Activated T-helper 17 cell treated with anti-CD3 and anti-CD28 coated beads, Interleukin-2, amount 50 U/mL, for 72 hours (primary cell): ENCODE measurements at regions not wholly inside any gene's neighbourhood (a gene's known extent, or its start where the extent isn't known, plus 50 kb on each side); places are given as distances from the start of the nearest gene placed in this dataset.
"Not testable (repeated sequence)": the region's sequence is repeated elsewhere in the genome, so short reads cannot be mapped to it uniquely, and the experiment has no call there.

Source experiments
- ATAC-seq: fragments of 150-1000 bp; cut with Tn5 transposase; replicated peaks from 2 replicates; pipeline ENCODE4 v1.10.0; 2021; ENCODE audit warnings: mild to moderate bottlenecking, moderate library complexity
- H3K27ac Mint-ChIP-seq: one replicate; pipeline ENCODE4 v1.8.0; 2022; ENCODE audit warnings: mixed read lengths
- H3K27me3 Mint-ChIP-seq: one replicate; pipeline ENCODE4 v1.8.0; 2022; ENCODE audit warnings: mixed read lengths
- H3K36me3 Mint-ChIP-seq: one replicate; pipeline ENCODE4 v1.8.0; 2022; ENCODE audit warnings: low read depth, mild to moderate bottlenecking, mixed read lengths
- H3K4me1 Mint-ChIP-seq: one replicate; pipeline ENCODE4 v1.8.0; 2022; ENCODE audit warnings: mixed read lengths
- H3K4me3 Mint-ChIP-seq: one replicate; pipeline ENCODE4 v1.8.0; 2022; ENCODE audit warnings: mild to moderate bottlenecking, mixed read lengths
- H3K9me3 Mint-ChIP-seq: one replicate; pipeline ENCODE4 v1.8.0; 2022; ENCODE audit warnings: mixed read lengths

GRCh38 chr19:28322945-28323344, 890.0 kb downstream of the UQCRFS1 start:
- ATAC-seq, result no peak
- Mint-ChIP-seq H3K4me3 (no peak overlapping the region), H3K27me3 (no peaks in the 10 kb centered on the region), H3K4me1 (no peaks in the 10 kb centered on the region), H3K9me3 (peaks cover 4% of the 10 kb centered on the region), H3K36me3 (no peaks in the 10 kb centered on the region), H3K27ac (no peak overlapping the region)

DNA sequence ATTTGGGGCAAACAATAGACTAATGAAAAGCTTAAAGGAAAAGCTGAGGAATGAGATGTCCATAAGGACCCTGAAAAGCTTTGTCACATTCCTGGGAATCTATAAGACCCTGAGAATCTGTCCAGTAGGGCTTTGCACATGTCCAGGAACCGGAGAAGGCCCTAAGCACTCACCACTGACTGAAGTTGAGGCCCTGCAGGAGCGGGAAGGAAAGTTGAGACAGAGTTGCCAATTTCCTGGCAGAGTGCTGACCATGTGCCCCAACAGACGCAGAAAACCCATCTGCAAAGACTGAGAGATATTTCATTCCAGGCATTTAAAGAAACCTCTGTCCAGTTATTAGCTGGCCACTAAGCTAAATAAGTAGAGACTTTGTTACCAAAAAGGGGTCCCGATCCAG, 890.5 kb downstream of the UQCRFS1 start:
- H3K27me3 Mint-ChIP-seq, result no peaks in the 10 kb centered on the region
- no peak overlapping the region for H3K4me3 Mint-ChIP-seq
- H3K4me1 Mint-ChIP-seq, result no peaks in the 10 kb centered on the region
- no peaks in the 10 kb centered on the region for H3K36me3 Mint-ChIP-seq
- no peak for ATAC-seq
- peaks cover 4% of the 10 kb centered on the region for H3K9me3 Mint-ChIP-seq
- no peak overlapping the region for H3K27ac Mint-ChIP-seq

- no peaks in the 10 kb centered on the region for H3K27me3 Mint-ChIP-seq
- no peaks in the 10 kb centered on the region for H3K4me1 Mint-ChIP-seq
- no peak for ATAC-seq
- H3K27ac Mint-ChIP-seq, result no peak overlapping the region
- peaks cover 4% of the 10 kb centered on the region for H3K9me3 Mint-ChIP-seq
- no peaks in the 10 kb centered on the region for H3K36me3 Mint-ChIP-seq
- H3K4me3 Mint-ChIP-seq, result no peak overlapping the region
Observed at GRCh38 chr19:28319918-28320317, 893.0 kb downstream of the UQCRFS1 start.

DNA sequence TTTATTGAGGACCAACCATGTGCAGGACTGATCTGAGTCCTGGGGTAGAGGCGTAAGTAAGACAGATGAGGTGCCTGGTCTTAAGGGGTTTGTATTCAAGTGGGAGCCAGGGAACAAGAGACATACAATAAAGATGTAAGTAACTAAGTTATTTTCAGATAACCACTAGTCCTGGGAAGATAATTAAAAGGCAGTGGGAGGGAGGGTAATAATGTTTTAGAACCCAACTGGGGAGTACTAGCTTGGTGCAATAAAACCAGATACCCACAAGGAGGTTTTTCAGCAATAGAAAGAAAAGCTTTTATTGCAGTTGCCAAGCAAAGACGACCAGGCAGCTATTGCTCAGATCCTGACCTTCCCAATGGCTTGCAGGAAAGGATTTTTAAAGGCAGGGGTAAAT, 893.7 kb downstream of the UQCRFS1 start:
- no peak for ATAC-seq
- Mint-ChIP-seq H3K4me3 (no peak overlapping the region), H3K27ac (no peak overlapping the region), H3K4me1 (no peaks in the 10 kb centered on the region), H3K9me3 (peaks cover 4% of the 10 kb centered on the region), H3K27me3 (no peaks in the 10 kb centered on the region), H3K36me3 (no peaks in the 10 kb centered on the region)

GRCh38 chr19:28318469-28319179, 894.3 kb downstream of the UQCRFS1 start:
- H3K9me3 Mint-ChIP-seq, result peaks cover 4% of the 10 kb centered on the region
- ATAC-seq, result no peak
- no peaks in the 10 kb centered on the region for H3K36me3 Mint-ChIP-seq
- H3K4me1 Mint-ChIP-seq, result no peaks in the 10 kb centered on the region
- H3K27ac Mint-ChIP-seq, result no peak overlapping the region
- H3K4me3 Mint-ChIP-seq, result no peak overlapping the region
- no peaks in the 10 kb centered on the region for H3K27me3 Mint-ChIP-seq

DNA sequence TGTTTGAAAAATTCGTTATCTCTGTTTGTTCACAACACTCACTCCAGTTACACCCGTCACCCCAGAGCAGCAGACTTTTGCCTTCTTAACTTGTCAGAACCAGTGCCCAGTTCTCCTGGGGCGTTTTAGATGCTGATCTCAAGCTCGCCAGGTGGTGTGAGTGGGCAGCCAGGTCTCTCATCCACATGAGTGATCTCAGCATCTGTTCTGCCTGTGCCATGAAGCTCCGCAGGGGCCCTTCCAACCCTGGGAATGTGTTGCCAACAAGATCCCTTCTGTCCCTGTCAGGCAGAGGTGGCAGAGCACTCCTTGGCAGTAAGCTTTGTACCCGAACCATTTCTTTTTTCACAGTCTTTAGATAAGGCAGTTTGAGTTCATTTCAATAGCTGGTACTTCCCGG, 896.5 kb downstream of the UQCRFS1 start:
- no peak overlapping the region for H3K27ac Mint-ChIP-seq
- H3K4me3 Mint-ChIP-seq, result no peak overlapping the region
- H3K9me3 Mint-ChIP-seq, result peaks cover 9% of the 10 kb centered on the region
- no peak for ATAC-seq
- H3K36me3 Mint-ChIP-seq, result no peaks in the 10 kb centered on the region
- H3K4me1 Mint-ChIP-seq, result no peaks in the 10 kb centered on the region
- no peaks in the 10 kb centered on the region for H3K27me3 Mint-ChIP-seq

- Mint-ChIP-seq H3K4me1 (no peaks in the 10 kb centered on the region), H3K27ac (no peak overlapping the region), H3K36me3 (no peaks in the 10 kb centered on the region), H3K9me3 (peaks cover 11% of the 10 kb centered on the region), H3K27me3 (no peaks in the 10 kb centered on the region), H3K4me3 (no peak overlapping the region)
- ATAC-seq, result no peak
Observed at GRCh38 chr19:28314756-28315155, 898.2 kb downstream of the UQCRFS1 start.

DNA sequence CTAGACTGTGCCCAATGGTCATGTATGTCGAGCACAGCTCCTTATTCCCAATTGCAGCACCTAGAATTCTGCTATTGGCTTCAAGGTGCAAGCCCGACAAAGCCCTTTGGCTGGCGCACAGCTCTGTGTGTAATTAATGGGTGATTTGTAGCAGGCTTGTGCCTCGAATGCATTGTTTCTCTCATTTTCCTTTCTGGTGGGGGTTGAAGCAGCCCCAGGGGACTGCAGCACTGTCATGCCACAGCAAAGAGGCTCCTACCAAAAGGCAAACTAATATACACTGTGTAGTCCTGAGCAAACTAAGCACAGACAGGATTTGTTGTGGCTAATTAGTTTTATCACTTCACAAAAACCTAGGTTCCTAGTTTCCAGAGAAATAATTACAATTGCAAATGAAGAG, 898.7 kb downstream of the UQCRFS1 start:
- no peak overlapping the region for H3K27ac Mint-ChIP-seq
- peaks cover 12% of the 10 kb centered on the region for H3K9me3 Mint-ChIP-seq
- no peak overlapping the region for H3K4me3 Mint-ChIP-seq
- no peaks in the 10 kb centered on the region for H3K4me1 Mint-ChIP-seq
- no peaks in the 10 kb centered on the region for H3K27me3 Mint-ChIP-seq
- H3K36me3 Mint-ChIP-seq, result no peaks in the 10 kb centered on the region
- no peak for ATAC-seq

DNA sequence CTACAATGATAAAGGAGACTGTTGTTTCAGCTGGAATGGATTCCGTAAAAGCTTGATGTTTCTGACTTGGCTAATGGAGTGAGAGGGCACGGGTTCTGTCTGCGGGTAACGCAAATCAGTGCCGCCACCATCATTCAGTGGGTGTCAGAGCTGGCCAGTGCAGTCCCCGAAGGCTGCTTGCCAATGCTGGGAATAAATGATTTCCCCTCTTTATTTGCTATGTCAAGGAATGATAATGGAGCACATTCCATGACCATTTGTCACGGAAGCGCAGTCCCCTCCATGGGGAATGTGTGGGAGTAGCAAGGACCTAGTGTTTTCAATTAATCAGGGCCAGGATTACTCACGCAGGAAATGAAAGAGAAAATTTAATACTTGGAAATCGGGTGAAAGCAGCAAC, 899.3 kb downstream of the UQCRFS1 start:
- Mint-ChIP-seq H3K9me3 (peaks cover 8% of the 10 kb centered on the region), H3K27ac (no peak overlapping the region), H3K27me3 (no peaks in the 10 kb centered on the region), H3K36me3 (no peaks in the 10 kb centered on the region), H3K4me1 (no peaks in the 10 kb centered on the region), H3K4me3 (no peak overlapping the region)
- ATAC-seq, result no peak

GRCh38 chr19:28312269-28312668, 900.7 kb downstream of the UQCRFS1 start:
- Mint-ChIP-seq H3K4me3 (no peak overlapping the region), H3K4me1 (no peaks in the 10 kb centered on the region), H3K36me3 (no peaks in the 10 kb centered on the region), H3K27ac (no peak overlapping the region), H3K27me3 (no peaks in the 10 kb centered on the region), H3K9me3 (peaks cover 14% of the 10 kb centered on the region)
- ATAC-seq, result no peak

DNA sequence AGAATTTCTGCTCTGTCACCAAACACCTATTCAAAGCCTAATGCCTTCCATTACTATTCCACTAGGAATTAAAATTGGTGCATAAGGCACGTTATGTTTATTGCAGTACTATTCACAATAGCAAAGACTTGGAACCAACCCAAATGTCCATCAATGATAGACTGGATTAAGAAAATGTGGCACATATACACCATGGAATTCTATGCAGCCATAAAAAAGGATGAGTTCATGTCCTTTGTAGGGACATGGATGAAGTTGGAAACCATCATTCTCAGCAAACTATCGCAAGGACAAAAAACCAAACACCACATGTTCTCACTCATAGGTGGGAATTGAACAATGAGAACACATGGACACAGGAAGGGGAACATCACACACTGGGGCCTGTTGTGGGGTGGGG, 902.1 kb downstream of the UQCRFS1 start:
- not testable (repeated sequence) for H3K27ac Mint-ChIP-seq, H3K4me3 Mint-ChIP-seq, H3K27me3 Mint-ChIP-seq, ATAC-seq, H3K36me3 Mint-ChIP-seq, H3K4me1 Mint-ChIP-seq
- H3K9me3 Mint-ChIP-seq, result peaks cover 14% of the 10 kb centered on the region

- no peak overlapping the region for H3K4me3 Mint-ChIP-seq
- H3K27ac Mint-ChIP-seq, result no peak overlapping the region
- no peaks in the 10 kb centered on the region for H3K27me3 Mint-ChIP-seq
- H3K36me3 Mint-ChIP-seq, result no peaks in the 10 kb centered on the region
- peaks cover 16% of the 10 kb centered on the region for H3K9me3 Mint-ChIP-seq
- no peak for ATAC-seq
- H3K4me1 Mint-ChIP-seq, result no peaks in the 10 kb centered on the region
Observed at GRCh38 chr19:28309070-28309469, 903.9 kb downstream of the UQCRFS1 start.

GRCh38 chr19:28307963-28308362, 905.0 kb downstream of the UQCRFS1 start:
- Mint-ChIP-seq H3K9me3 (peaks cover 23% of the 10 kb centered on the region), H3K27me3 (no peaks in the 10 kb centered on the region), H3K36me3 (no peaks in the 10 kb centered on the region), H3K4me1 (no peaks in the 10 kb centered on the region), H3K4me3 (no peak overlapping the region), H3K27ac (no peak overlapping the region)
- ATAC-seq, result no peak

- H3K27me3 Mint-ChIP-seq, result no peaks in the 10 kb centered on the region
- no peaks in the 10 kb centered on the region for H3K36me3 Mint-ChIP-seq
- no peak overlapping the region for H3K4me3 Mint-ChIP-seq
- no peaks in the 10 kb centered on the region for H3K4me1 Mint-ChIP-seq
- H3K9me3 Mint-ChIP-seq, result peaks cover 23% of the 10 kb centered on the region
- ATAC-seq, result no peak
- H3K27ac Mint-ChIP-seq, result no peak overlapping the region
Observed at GRCh38 chr19:28307487-28307886, 905.5 kb downstream of the UQCRFS1 start.

DNA sequence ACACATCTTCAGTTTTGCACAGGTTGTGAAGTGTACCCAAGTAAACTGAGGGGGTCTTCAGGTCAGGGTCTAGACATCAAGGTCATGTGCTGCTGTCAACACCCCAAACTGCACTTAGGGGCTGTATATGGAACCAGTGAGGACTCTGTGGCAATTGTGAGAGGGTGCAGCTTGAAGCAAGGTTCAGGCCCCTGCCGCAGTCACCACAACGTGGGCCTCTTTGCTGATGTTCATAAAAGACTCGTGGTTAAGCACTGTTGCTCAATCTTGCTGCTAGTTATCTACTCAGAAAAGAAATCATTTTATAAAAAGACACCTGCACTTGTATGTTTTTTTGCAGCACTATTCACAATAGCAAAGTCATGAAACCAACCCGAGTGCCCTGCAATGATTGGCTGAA, 907.4 kb downstream of the UQCRFS1 start:
- Mint-ChIP-seq H3K27me3 (no peaks in the 10 kb centered on the region), H3K4me3 (no peak overlapping the region), H3K27ac (no peak overlapping the region), H3K4me1 (no peaks in the 10 kb centered on the region), H3K36me3 (no peaks in the 10 kb centered on the region), H3K9me3 (peaks cover 19% of the 10 kb centered on the region)
- no peak for ATAC-seq

DNA sequence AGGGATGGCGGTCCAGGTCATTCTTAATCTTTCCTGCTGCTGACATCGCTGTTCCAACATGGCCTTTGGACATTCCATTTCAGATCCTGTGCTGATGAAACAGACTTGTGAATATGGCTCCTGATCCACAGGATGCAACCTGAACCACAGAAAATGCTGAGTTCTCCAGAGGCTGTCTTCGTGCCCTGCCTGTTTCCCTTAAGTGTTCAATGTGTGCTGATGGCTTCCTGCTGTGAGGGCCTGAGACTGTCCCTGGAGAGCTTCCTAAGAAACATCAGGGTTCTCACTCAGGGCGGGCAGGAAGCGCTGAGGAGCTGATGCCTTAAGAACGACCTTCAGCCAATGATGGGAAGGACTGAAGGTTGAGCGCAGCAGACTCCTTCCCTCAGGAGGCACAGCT, 909.4 kb downstream of the UQCRFS1 start:
- H3K9me3 Mint-ChIP-seq, result peaks cover 14% of the 10 kb centered on the region
- no peaks in the 10 kb centered on the region for H3K4me1 Mint-ChIP-seq
- ATAC-seq, result no peak
- H3K27me3 Mint-ChIP-seq, result no peaks in the 10 kb centered on the region
- no peaks in the 10 kb centered on the region for H3K36me3 Mint-ChIP-seq
- no peak overlapping the region for H3K4me3 Mint-ChIP-seq
- no peak overlapping the region for H3K27ac Mint-ChIP-seq
